Rectal smooth muscle tissue (tissue), 1 donor: ENCODE measurements at regions not wholly inside any gene's neighbourhood (a gene's known extent, or its start where the extent isn't known, plus 50 kb on each side); places are given as distances from the start of the nearest gene placed in this dataset.

Source experiments
- H3K27ac ChIP-seq: one replicate; pipeline ENCODE4 v1.7.0; 2013; ENCODE audit warnings: low read depth, low read length, inconsistent platforms
- H3K27me3 ChIP-seq: one replicate; pipeline ENCODE4 v1.7.0; 2013; ENCODE audit warnings: low read length; ENCODE audit not compliant: control insufficient read depth, insufficient read depth
- H3K36me3 ChIP-seq: one replicate; pipeline ENCODE4 v1.7.0; 2013; ENCODE audit warnings: low read length; ENCODE audit not compliant: control insufficient read depth, insufficient read depth
- H3K4me1 ChIP-seq: one replicate; pipeline ENCODE4 v1.7.0; 2013; ENCODE audit warnings: low read length; ENCODE audit not compliant: control insufficient read depth, insufficient read depth
- H3K4me3 ChIP-seq: one replicate; pipeline ENCODE4 v1.7.0; 2013; ENCODE audit warnings: low read length
- H3K9ac ChIP-seq: one replicate; pipeline ENCODE4 v1.7.0; 2013; ENCODE audit warnings: low read length

DNA sequence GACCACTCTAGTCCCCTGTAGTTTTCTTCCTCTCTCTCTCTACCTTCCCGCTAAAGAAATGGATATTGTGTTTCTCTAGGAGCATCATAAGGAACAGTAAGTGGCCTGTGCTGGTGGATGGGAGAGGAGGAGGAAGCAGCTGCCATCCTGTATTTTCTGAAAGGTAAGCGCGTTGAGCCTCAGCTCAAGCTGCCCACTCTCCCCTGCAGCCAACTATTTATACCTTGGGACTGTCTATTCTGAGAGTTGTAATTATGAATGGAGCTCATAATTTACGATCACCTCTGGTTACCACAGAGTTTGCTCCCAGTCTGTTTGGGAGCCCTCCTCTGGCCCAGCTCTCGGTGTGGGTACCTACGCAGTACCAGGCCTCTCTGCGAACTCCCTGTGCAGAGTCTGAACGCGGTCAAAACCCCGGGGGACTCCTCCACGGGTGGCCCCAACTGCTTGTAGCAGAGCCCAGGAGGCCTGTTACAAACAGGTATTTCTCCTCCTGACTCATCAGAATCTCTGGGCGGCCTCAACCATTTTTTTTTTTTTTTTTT, 285.4 kb downstream of the SMOC2 start:
- no peaks in the 10 kb centered on the region for H3K27me3 ChIP-seq
- no peak overlapping the region for H3K27ac ChIP-seq
- H3K9ac ChIP-seq, result no peak overlapping the region
- no peaks in the 10 kb centered on the region for H3K36me3 ChIP-seq
- H3K4me3 ChIP-seq, result no peak overlapping the region
- H3K4me1 ChIP-seq, result no peaks in the 10 kb centered on the region

DNA sequence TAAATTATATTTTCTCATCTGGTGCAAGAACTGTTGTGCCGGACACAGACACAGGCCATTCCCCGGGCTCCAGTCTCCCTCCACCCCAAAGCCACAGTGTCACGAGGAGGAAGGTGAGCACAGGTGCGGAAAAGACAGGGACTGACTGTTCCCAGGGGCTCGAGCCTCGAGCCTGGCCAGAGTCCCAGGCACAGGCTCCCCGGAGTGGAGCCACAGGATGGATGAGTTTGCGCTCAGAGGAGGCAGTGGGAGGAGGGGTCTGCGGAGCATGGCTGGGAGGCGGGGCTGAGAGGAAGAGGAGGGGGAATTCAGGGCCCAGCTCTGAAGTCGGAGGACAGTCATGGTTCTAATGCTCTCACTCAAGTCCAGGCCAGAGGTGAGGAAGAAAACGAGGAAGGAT, 284.8 kb downstream of the SMOC2 start:
- no peaks in the 10 kb centered on the region for H3K4me1 ChIP-seq
- H3K36me3 ChIP-seq, result no peaks in the 10 kb centered on the region
- no peak overlapping the region for H3K9ac ChIP-seq
- no peak overlapping the region for H3K27ac ChIP-seq
- no peaks in the 10 kb centered on the region for H3K27me3 ChIP-seq
- H3K4me3 ChIP-seq, result no peak overlapping the region

DNA sequence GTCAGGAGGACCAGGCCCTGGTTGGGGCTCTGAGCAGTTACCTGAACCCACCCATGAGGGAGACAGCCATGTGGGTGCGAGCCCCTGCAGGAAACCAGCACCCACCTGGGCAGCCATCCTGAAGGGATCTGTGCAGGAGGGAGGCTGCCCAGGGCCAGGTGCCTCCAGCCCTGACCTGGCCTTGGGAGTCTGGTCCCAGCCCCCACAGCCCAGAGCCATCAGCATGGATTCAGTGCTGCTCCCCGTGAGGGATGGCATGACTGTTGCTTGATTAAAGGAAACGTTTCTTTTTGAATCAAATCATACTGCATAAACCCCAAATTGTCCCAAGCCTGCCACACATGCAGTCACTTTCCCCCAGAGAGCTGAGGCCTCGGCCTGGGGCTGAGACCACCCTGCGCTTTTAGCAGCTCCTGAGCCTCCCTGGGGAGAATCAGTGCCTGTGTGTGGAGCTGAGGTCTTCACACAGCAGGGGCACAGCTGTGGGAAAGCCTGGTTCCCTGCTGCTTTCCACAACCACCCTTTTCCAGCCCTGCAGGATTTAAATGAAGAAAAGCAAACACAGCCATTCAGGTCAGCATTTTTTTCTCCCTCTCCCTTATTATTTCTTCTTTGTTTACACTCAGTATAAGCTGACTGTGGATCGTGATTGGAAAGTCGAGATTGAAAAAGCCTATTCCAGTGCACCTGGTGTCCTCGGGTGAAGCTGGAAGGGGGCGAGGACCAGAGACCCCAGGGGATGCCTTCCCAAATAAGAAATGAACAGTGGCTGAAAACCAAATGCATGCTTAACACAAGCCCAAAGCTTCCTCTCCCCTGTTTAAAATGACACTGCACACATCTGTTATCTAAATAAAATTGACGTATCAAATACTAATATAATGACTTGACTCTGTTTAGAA, 283.9 kb downstream of the SMOC2 start:
- Histone ChIP-seq H3K27ac (no peak overlapping the region), H3K4me1 (no peaks in the 10 kb centered on the region), H3K4me3 (no peak overlapping the region), H3K36me3 (no peaks in the 10 kb centered on the region), H3K27me3 (no peaks in the 10 kb centered on the region), H3K9ac (no peak overlapping the region)

DNA sequence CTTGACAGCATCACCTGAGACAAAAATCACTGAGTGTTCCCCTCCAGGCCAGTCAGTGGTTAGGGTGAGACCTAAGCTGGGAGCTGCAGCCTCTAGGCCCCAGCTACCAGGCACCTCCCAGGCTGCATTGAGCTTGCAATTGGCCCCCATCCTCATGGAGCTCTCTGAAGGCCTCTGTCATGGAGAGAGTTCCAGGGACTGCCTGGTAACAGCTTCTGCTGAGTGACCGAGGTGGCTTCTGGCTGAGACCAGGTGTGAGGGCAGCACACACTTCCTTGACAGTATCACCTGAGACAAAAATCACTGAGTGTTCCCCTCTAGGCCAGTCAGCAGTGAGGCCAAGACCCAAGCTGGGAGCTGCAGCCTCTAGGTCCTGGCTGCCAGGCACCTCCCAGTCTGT, 283.0 kb downstream of the SMOC2 start:
- Histone ChIP-seq H3K9ac (no peak overlapping the region), H3K4me1 (no peaks in the 10 kb centered on the region)

DNA sequence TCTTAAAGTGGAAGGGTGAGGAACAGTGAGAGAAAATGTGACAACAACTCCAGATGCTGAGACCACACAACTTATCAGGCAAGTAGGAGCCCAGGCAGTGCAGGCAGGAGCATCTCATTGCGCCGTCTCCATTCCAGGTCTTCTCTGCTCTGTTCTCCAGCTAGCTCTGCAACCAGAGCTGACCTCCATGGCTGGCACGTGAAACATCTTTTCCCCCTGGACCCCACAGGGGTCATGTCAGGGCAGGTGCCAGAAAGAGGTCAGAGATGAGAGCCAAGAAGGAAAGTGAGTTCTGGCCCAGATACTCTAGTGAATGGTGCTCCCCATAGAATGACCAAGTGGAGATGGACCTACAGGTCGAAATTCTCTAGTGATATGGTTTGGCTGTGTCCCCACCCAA, 281.4 kb downstream of the SMOC2 start:
- no peaks in the 10 kb centered on the region for H3K36me3 ChIP-seq
- no peaks in the 10 kb centered on the region for H3K4me1 ChIP-seq
- no peak overlapping the region for H3K9ac ChIP-seq
- no peak overlapping the region for H3K27ac ChIP-seq
- no peak overlapping the region for H3K4me3 ChIP-seq
- no peaks in the 10 kb centered on the region for H3K27me3 ChIP-seq

More for the DNA sequence above, 283.0 kb downstream of the SMOC2 start:
- no peak overlapping the region for H3K4me3 ChIP-seq
- H3K27ac ChIP-seq, result no peak overlapping the region
- no peaks in the 10 kb centered on the region for H3K36me3 ChIP-seq
- H3K27me3 ChIP-seq, result no peaks in the 10 kb centered on the region

DNA sequence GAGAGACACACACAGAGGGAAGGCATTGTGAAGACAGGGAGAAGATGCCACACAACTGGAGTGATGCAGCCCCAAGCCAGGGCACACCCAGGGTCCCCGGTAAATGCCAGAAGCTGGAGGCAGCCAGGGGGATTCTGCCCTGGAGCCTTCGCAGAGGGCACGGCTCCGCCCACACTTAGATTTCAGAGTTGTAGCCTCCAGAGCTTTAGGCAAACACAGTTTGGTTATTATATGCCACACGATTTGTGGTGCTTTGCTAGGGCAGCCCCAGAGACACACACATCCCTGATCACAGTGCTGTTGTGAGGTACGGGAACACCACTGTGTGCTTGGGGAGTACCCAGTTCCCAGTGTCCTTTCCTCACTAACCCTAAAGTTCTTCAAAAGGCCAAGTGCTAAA, 280.6 kb downstream of the SMOC2 start:
- no peak overlapping the region for H3K27ac ChIP-seq
- no peaks in the 10 kb centered on the region for H3K4me1 ChIP-seq
- no peaks in the 10 kb centered on the region for H3K27me3 ChIP-seq
- H3K36me3 ChIP-seq, result no peaks in the 10 kb centered on the region
- H3K9ac ChIP-seq, result no peak overlapping the region
- H3K4me3 ChIP-seq, result no peak overlapping the region

DNA sequence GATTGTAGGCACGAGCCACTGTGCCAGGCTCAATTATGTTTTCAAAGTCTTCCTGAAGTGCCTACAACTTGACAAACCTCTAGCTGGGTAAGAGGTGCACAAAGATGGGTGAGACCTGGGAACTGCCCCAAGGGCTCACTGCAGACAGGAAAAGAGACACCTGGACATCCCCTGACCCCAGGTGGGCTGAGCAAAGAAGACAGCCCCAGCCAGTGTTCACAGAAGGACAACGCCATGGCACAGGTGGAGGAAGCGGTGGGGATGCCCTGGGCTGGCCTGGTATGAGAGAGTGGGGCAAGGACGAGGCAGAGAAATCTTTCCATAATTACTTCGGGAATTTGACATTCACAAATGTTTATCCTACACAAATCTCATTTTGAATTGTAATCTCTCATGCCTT, 278.9 kb downstream of the SMOC2 start:
- Histone ChIP-seq H3K9ac (no peak overlapping the region), H3K27me3 (no peaks in the 10 kb centered on the region), H3K4me3 (no peak overlapping the region), H3K36me3 (no peaks in the 10 kb centered on the region), H3K27ac (no peak overlapping the region), H3K4me1 (no peaks in the 10 kb centered on the region)

DNA sequence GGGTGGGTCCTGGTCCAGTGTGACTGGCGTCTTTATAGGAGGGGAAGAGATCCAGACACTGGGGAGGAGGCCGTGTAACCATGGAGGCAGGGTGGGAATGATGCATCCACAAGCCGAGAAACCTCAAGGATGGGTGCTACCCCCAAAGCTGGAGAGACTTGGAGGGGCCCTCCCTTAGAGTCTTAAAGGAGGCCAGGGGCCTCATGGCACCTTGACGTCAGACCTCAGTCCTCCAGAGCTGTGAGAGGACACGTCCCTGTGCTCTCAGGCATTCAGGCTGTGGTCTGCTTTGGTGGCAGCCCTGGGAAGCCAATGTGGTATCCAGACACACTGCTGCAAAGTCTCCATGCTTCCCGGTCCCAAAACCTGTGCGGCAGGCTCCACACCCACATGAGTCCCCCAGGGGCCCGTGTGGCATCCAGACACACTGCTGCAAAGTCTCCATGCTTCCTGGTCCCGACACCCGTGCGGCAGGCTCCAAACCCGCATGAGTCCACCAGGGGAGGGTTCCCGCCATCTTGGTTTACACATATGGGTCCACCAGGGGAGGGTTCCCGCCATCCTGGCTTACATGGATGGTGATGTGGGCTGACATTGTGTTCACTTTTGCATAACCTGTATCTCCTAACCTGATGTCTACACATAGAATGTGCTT, 278.0 kb downstream of the SMOC2 start:
- no peaks in the 10 kb centered on the region for H3K4me1 ChIP-seq
- H3K9ac ChIP-seq, result no peak overlapping the region
- no peaks in the 10 kb centered on the region for H3K36me3 ChIP-seq
- no peak overlapping the region for H3K27ac ChIP-seq
- no peak overlapping the region for H3K4me3 ChIP-seq
- H3K27me3 ChIP-seq, result no peaks in the 10 kb centered on the region
